ENCODE measurements at regions not wholly inside any gene's neighbourhood (a gene's known extent, or its start where the extent isn't known, plus 50 kb on each side); places are given as distances from the start of the nearest gene placed in this dataset.

DNA sequence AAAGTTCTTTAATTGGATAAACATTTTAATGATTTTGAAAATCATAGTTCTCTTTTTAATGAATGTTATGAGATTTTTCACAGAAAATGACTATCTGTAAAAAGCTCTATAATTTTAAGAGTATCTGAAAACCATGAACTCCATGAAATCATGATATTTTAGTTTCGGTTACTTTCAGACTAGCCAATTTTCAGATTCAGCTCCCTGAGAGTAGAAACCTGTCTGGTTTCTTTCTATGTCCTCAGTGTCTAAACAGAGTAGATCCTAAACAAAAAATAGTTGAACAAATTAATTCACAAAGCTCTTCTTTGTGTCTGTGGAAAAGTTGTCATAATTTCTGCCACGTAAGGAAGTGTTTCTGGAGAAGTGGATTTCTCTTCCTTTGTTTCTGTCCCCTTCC, 1247.7 kb downstream of the NSUN3 start:
- no peak for TF ChIP-seq CTCF (conservative IDR thresholded peaks at IDR 0.05)
- TF ChIP-seq ZFX (IDR thresholded peaks at IDR 0.05), result no peak
- no peak overlapping the region for H3K27ac ChIP-seq

DNA sequence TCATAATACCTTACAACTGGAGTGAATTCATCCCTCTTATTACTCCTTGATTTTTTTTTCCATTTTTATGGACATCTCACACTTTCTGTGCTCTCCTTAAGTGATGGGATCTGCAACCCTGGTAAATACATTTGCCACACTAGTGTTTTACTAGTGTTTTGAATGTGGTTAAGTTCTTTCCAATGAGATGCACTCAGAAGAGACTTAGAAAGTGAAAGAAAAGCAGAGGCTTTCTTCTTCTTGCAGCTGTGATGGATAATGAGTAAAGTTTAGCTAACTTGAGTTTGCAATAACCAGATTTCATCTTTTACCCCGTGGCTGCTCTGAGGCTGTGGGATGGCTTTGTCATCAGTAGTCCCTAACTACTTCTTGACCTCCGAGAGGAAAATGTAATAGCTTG, 1248.4 kb downstream of the NSUN3 start:
- H3K27ac ChIP-seq, result no peak overlapping the region
- TF ChIP-seq ZFX (IDR thresholded peaks at IDR 0.05), result no peak
- TF ChIP-seq CTCF (conservative IDR thresholded peaks at IDR 0.05), result no peak

- TF ChIP-seq ZFX (IDR thresholded peaks at IDR 0.05), result no peak
- no peak for TF ChIP-seq CTCF (conservative IDR thresholded peaks at IDR 0.05)
- H3K27ac ChIP-seq, result no peak overlapping the region
These were observed 1249.8 kb downstream of the NSUN3 start for GRCh38 chr3:95312650-95313049.

GRCh38 chr3:95319921-95320494, 1257.1 kb downstream of the NSUN3 start:
- no peak for TF ChIP-seq CTCF (conservative IDR thresholded peaks at IDR 0.05)
- no peak for TF ChIP-seq ZFX (IDR thresholded peaks at IDR 0.05)
- no peak overlapping the region for H3K27ac ChIP-seq

DNA sequence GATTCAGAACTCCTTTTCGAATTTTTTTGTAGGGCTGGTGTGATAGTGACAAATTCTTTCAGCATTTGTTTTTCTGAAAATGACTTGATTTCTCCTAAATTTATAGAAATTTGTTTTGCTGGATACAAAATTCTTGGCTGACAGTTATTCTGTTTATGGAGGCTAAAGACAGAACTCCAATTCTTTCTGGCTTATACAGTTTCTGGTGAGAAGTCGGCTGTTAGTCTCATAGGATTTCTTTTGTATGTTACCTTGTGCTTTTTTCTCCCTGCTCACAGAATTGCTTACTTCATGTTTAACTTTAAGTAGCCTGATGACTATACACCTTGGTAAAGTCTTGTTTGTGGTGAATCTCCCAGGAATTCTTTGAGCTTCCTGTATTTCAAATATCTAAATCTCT, 1264.6 kb downstream of the NSUN3 start:
- no peak for TF ChIP-seq ZFX (IDR thresholded peaks at IDR 0.05)
- no peak for TF ChIP-seq CTCF (conservative IDR thresholded peaks at IDR 0.05)
- H3K27ac ChIP-seq, result no peak overlapping the region

DNA sequence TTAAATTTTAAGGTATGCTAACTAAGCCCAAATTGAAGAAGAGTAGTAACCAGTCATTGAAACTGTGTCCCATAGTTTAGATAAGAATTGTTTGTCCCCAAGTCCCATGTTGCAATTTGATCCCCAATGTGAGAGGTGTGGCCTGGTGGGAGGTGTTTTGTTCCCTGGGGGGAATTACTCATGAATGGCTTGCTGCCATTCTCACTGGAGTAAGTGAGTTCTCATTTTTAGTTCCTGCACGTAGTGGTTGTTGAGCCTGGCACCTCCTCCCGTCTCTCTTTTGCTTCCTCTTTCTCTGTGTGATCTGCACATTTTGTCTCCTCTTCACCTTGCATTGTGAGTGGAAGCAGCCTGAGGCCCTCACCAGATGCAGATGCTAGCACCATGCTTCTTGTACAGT, 1271.0 kb downstream of the NSUN3 start:
- TF ChIP-seq CTCF (conservative IDR thresholded peaks at IDR 0.05) (no peak), ZFX (IDR thresholded peaks at IDR 0.05) (no peak)
- H3K27ac ChIP-seq, result no peak overlapping the region

DNA sequence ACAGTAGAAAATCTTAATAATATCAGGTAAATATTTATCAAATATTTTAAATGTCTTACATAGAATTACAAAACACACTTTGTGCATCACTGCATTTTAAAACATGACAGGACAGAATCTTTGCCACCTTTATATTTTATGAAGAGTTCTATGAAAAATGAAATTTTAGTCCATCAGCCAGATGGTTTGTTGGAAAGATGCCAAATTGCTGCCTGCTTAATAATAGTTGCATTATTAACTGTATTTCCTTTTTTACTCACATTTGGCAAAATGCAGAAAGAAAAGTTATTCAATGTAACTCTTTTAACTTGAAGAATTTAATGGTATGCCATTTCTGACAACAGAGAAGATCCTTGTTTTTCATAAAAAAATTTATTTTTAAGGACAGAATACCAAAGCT, 1271.6 kb downstream of the NSUN3 start:
- no peak for TF ChIP-seq CTCF (conservative IDR thresholded peaks at IDR 0.05)
- TF ChIP-seq ZFX (IDR thresholded peaks at IDR 0.05), result no peak
- H3K27ac ChIP-seq, result no peak overlapping the region

Data from C4-2B (cell line).